ENCODE measurements at regions not wholly inside any gene's neighbourhood (a gene's known extent, or its start where the extent isn't known, plus 50 kb on each side); places are given as distances from the start of the nearest gene placed in this dataset.

DNA sequence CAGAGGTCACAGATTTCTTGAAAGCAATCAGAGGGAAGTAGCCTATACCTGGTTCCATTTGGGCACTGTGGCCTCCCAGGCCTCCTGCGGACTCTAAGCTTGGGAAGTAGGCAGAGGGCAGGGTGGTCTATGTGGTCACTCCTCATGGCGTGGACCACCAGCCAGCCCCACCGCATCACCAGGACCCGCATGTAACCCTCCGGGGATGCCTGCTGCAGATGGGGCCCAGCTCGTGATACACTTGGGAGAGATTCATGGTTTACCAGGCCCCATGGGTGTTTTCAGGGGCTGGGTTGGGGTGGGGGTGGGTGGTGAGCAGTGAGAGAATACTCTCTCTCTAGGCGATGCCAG, 123.7 kb downstream of the ASB7 start (continued):
- TF ChIP-seq, protein P1, sequence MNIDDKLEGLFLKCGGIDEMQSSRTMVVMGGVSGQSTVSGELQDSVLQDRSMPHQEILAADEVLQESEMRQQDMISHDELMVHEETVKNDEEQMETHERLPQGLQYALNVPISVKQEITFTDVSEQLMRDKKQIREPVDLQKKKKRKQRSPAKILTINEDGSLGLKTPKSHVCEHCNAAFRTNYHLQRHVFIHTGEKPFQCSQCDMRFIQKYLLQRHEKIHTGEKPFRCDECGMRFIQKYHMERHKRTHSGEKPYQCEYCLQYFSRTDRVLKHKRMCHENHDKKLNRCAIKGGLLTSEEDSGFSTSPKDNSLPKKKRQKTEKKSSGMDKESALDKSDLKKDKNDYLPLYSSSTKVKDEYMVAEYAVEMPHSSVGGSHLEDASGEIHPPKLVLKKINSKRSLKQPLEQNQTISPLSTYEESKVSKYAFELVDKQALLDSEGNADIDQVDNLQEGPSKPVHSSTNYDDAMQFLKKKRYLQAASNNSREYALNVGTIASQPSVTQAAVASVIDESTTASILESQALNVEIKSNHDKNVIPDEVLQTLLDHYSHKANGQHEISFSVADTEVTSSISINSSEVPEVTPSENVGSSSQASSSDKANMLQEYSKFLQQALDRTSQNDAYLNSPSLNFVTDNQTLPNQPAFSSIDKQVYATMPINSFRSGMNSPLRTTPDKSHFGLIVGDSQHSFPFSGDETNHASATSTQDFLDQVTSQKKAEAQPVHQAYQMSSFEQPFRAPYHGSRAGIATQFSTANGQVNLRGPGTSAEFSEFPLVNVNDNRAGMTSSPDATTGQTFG (tag by site-specific recombination; IDR thresholded peaks at IDR 0.05; ENCODE audit: borderline replicate concordance) = no peak
- TF ChIP-seq ZNF629 (tag by site-specific recombination; IDR thresholded peaks at IDR 0.05) (no peak), ZNF658 (tag by site-specific recombination; IDR thresholded peaks at IDR 0.05) (no peak), ZNF184 (tag by site-specific recombination; IDR thresholded peaks at IDR 0.05) (no peak), ZBTB7A (tag by site-specific recombination; IDR thresholded peaks at IDR 0.05; ENCODE audit: low read depth) (no peak), ZNF544 (tag by site-specific recombination; IDR thresholded peaks at IDR 0.05) (no peak), KLF16 (tag by site-specific recombination; IDR thresholded peaks at IDR 0.05) (no peak), ZNF843 (tag by site-specific recombination; IDR thresholded peaks at IDR 0.05) (no peak), ZNF175 (tag by site-specific recombination; IDR thresholded peaks at IDR 0.05) (no peak), ZNF239 (tag by site-specific recombination; IDR thresholded peaks at IDR 0.05) (no peak)
- TF ChIP-seq, protein P2, sequence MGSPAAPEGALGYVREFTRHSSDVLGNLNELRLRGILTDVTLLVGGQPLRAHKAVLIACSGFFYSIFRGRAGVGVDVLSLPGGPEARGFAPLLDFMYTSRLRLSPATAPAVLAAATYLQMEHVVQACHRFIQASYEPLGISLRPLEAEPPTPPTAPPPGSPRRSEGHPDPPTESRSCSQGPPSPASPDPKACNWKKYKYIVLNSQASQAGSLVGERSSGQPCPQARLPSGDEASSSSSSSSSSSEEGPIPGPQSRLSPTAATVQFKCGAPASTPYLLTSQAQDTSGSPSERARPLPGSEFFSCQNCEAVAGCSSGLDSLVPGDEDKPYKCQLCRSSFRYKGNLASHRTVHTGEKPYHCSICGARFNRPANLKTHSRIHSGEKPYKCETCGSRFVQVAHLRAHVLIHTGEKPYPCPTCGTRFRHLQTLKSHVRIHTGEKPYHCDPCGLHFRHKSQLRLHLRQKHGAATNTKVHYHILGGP (tag by site-specific recombination; IDR thresholded peaks at IDR 0.05) = no peak
- TF ChIP-seq, protein P3, sequence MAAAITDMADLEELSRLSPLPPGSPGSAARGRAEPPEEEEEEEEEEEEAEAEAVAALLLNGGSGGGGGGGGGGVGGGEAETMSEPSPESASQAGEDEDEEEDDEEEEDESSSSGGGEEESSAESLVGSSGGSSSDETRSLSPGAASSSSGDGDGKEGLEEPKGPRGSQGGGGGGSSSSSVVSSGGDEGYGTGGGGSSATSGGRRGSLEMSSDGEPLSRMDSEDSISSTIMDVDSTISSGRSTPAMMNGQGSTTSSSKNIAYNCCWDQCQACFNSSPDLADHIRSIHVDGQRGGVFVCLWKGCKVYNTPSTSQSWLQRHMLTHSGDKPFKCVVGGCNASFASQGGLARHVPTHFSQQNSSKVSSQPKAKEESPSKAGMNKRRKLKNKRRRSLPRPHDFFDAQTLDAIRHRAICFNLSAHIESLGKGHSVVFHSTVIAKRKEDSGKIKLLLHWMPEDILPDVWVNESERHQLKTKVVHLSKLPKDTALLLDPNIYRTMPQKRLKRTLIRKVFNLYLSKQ (tag by site-specific recombination; IDR thresholded peaks at IDR 0.05; ENCODE audit: borderline replicate concordance) = no peak
- TF ChIP-seq, protein P4, sequence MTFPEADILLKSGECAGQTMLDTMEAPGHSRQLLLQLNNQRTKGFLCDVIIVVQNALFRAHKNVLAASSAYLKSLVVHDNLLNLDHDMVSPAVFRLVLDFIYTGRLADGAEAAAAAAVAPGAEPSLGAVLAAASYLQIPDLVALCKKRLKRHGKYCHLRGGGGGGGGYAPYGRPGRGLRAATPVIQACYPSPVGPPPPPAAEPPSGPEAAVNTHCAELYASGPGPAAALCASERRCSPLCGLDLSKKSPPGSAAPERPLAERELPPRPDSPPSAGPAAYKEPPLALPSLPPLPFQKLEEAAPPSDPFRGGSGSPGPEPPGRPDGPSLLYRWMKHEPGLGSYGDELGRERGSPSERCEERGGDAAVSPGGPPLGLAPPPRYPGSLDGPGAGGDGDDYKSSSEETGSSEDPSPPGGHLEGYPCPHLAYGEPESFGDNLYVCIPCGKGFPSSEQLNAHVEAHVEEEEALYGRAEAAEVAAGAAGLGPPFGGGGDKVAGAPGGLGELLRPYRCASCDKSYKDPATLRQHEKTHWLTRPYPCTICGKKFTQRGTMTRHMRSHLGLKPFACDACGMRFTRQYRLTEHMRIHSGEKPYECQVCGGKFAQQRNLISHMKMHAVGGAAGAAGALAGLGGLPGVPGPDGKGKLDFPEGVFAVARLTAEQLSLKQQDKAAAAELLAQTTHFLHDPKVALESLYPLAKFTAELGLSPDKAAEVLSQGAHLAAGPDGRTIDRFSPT (tag by site-specific recombination; IDR thresholded peaks at IDR 0.05) = no peak
- TF ChIP-seq, protein P5, sequence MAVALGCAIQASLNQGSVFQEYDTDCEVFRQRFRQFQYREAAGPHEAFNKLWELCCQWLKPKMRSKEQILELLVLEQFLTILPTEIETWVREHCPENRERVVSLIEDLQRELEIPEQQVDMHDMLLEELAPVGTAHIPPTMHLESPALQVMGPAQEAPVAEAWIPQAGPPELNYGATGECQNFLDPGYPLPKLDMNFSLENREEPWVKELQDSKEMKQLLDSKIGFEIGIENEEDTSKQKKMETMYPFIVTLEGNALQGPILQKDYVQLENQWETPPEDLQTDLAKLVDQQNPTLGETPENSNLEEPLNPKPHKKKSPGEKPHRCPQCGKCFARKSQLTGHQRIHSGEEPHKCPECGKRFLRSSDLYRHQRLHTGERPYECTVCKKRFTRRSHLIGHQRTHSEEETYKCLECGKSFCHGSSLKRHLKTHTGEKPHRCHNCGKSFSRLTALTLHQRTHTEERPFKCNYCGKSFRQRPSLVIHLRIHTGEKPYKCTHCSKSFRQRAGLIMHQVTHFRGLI (tag by site-specific recombination; IDR thresholded peaks at IDR 0.05) = no peak

DNA sequence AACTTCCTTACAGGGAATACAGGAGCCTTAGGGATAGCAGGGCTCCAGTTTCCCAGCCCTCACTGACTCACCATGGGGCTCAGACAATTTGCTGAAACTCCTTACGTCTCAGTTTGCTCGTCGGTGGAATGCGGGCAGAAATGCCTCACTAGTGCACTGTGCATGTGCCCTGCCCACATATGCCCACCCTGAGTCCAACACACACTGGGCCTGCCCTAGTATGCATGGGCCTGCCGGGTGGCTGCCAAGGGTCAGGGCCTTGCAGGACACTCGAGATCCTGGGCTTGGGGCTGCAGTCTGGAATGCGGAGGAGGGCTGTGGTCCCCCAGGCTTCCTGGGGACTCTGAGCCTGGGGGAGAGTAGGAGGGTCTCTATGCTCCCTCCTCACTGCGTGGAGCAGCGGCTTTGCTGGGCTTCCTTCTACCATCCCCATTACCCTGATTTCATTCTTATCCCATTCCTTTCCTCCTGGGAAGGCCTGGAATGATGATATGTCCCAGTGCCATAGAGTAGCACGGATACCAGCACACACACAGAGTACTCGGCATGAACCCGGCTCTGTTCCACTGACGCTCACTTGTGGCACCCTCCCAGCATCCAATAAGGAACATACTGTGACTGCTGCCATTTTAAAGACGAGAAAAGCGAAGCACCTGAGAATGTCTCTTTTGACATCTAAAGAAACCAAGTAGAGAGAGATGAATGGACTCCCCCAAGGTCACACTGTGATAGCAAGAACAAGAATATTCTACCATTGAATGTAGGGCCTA, 124.2 kb downstream of the ASB7 start:
- no peak overlapping the region for H3K27ac ChIP-seq (ENCODE audit: extremely low read depth, low read depth, low read length)
- H3K9me3 ChIP-seq (ENCODE audit: control insufficient read depth, insufficient read depth, low read depth, low read length) = no peaks in the 10 kb centered on the region
- H3K36me3 ChIP-seq (ENCODE audit: control insufficient read depth in 2 of 2, insufficient read depth in 1 of 2, low read length in 2 of 2) = no peaks in the 10 kb centered on the region
- CTCF ChIA-PET = interaction anchor here (0.7 kb wide), 1 partner anchor 121 kb away, joined by 3 read pairs; no protein-coding TSS in a partner anchor
- no peak overlapping the region for H3K4me3 ChIP-seq (ENCODE audit: low read depth, low read length)
- TF ChIP-seq ZNF23 (tag by site-specific recombination; IDR thresholded peaks at IDR 0.05; ENCODE audit: borderline replicate concordance) (no peak), ZSCAN16 (tag by site-specific recombination; IDR thresholded peaks at IDR 0.05) (no peak), ZNF146 (tag by site-specific recombination; IDR thresholded peaks at IDR 0.05) (no peak), ZNF530 (tag by site-specific recombination; IDR thresholded peaks at IDR 0.05; ENCODE audit: low read depth) (no peak)
- TF ChIP-seq, protein P6, sequence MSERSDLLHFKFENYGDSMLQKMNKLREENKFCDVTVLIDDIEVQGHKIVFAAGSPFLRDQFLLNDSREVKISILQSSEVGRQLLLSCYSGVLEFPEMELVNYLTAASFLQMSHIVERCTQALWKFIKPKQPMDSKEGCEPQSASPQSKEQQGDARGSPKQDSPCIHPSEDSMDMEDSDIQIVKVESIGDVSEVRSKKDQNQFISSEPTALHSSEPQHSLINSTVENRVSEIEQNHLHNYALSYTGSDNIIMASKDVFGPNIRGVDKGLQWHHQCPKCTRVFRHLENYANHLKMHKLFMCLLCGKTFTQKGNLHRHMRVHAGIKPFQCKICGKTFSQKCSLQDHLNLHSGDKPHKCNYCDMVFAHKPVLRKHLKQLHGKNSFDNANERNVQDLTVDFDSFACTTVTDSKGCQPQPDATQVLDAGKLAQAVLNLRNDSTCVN (tag by site-specific recombination; optimal IDR thresholded peaks at IDR 0.05) = no peak
- POLR2A ChIA-PET = no interaction called here
- peaks cover 7% of the 10 kb centered on the region; the same call in 1 of the 2 replicates for H3K4me1 ChIP-seq (ENCODE audit: control insufficient read depth, insufficient read depth, low read length)

All from HEK293 (cell line).